NB4 (cell line): ENCODE measurements at regions not wholly inside any gene's neighbourhood (a gene's known extent, or its start where the extent isn't known, plus 50 kb on each side); places are given as distances from the start of the nearest gene placed in this dataset.

ENCODE experiments used
- DNase-seq: peaks from one replicate; pipeline ENCODE4 v3.0.0; 2010; ENCODE audit warnings: low read depth
- H3K4me3 ChIP-seq: one replicate; pipeline ENCODE4 v1.5.1; 2011; ENCODE audit warnings: mild to moderate bottlenecking, low read depth, low read length, moderate library complexity
- CTCF ChIP-seq: IDR thresholded peaks from one replicate; pipeline ENCODE4 v1.5.1; 2012; ENCODE audit warnings: low read depth, low read length
- MYC ChIP-seq: IDR thresholded peaks from 2 replicates; pipeline ENCODE4 v1.6.1; 2011; ENCODE audit warnings: low read depth, low read length
- POLR2A ChIP-seq: IDR thresholded peaks from 2 replicates; pipeline ENCODE4 v1.6.1; 2011; ENCODE audit warnings: mild to moderate bottlenecking; ENCODE audit not compliant: insufficient read length; ENCODE audit errors: extremely low read depth
- TF ChIP-seq, protein P1 (sequence below): IDR thresholded peaks from 2 replicates; pipeline ENCODE4 v1.6.1; 2011; ENCODE audit warnings: low read depth, low read length

GRCh38 chr15:24752354-24752753, 76.8 kb downstream of the NPAP1 start:
- no peak overlapping the region for H3K4me3 ChIP-seq
- no peak for TF ChIP-seq MYC
- no peak for TF ChIP-seq CTCF
- TF ChIP-seq, protein P1, sequence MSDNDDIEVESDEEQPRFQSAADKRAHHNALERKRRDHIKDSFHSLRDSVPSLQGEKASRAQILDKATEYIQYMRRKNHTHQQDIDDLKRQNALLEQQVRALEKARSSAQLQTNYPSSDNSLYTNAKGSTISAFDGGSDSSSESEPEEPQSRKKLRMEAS, result no peak
- no peak for TF ChIP-seq POLR2A
- DNase-seq, result no peak

- DNase-seq, result no peak
- H3K4me3 ChIP-seq, result no peak overlapping the region
- TF ChIP-seq POLR2A (no peak), CTCF (no peak), MYC (no peak)
- TF ChIP-seq, protein P1, result no peak
These were observed 80.5 kb downstream of the NPAP1 start for GRCh38 chr15:24756101-24756500.

GRCh38 chr15:24760066-24760465, 84.5 kb downstream of the NPAP1 start:
- TF ChIP-seq POLR2A, result no peak
- TF ChIP-seq, protein P1, result no peak
- DNase-seq, result no peak
- no peak overlapping the region for H3K4me3 ChIP-seq

DNA sequence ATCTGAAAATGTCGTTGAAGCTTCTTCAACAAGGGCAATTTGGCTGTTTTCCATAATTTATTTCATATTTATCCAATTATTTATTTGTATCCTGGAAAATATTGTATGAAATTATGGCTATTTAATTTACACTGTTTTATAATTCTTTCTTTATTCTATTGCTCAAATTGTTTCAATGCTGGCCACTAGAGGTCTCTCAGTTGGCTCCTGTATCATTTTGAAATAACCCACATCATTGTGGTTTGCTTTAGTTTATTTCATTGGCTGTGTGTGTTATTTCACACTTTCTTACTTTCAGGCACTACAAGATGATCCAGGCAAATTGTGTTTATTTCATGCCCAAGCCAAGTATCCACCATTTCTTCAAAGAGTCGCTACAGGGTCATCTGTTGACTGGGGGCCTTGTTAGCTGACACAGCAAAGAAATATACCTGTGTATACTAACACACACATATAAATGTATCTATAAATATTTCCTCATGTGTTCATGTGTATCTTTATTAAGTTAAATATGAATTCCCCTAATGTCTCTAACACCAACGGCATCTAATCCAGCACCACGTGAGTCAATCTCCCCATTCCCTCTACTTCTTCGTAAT, 86.2 kb downstream of the NPAP1 start:
- peak; percentile 10 for DNase-seq

GRCh38 chr15:24763891-24764290, 88.3 kb downstream of the NPAP1 start:
- TF ChIP-seq, protein P1, result no peak
- no peak for TF ChIP-seq CTCF
- TF ChIP-seq MYC, result no peak
- no peak for TF ChIP-seq POLR2A
- H3K4me3 ChIP-seq, result no peak overlapping the region
- no peak for DNase-seq

More for the DNA sequence above, 86.2 kb downstream of the NPAP1 start:
- TF ChIP-seq MYC, result no peak
- peak; percentile 49 for TF ChIP-seq CTCF
- TF ChIP-seq POLR2A, result no peak
- H3K4me3 ChIP-seq, result no peak overlapping the region

GRCh38 chr15:24764375-24765171, 89.0 kb downstream of the NPAP1 start:
- no peak overlapping the region for H3K4me3 ChIP-seq
- no peak for DNase-seq
- no peak for TF ChIP-seq MYC
- TF ChIP-seq POLR2A, result no peak
- TF ChIP-seq CTCF, result no peak
- TF ChIP-seq, protein P1, result no peak
